GM12878 (cell line): ENCODE measurements at regions not wholly inside any gene's neighbourhood (a gene's known extent, or its start where the extent isn't known, plus 50 kb on each side); places are given as distances from the start of the nearest gene placed in this dataset.

Experiments
- ATAC-seq: fragments of 200-7000 bp; cut with Tn5 transposase; 3 replicates; pipeline ENCODE4 v1.9.1; 2020; ENCODE audit warnings: mild to moderate bottlenecking, moderate library complexity
- BruUV-seq: library from RNA; stranded (reverse); fragments of 400-500 nt; replicated peaks from 2 replicates; lab custom pipeline; 2021; lab: Mats Ljungman, UMichigan
- CTCF ChIA-PET: fragments of 300-600 bp; sonication (Branson Sonifier 250); formaldehyde crosslinking; extraction: SDS; loops from one replicate; lab custom pipeline; 2021; ENCODE audit warnings: inconsistent platforms; lab: Yijun Ruan, JAX
- POLR2A ChIA-PET: fragments of 350-600 bp; formaldehyde crosslinking; extraction: SDS; loops from one replicate; lab custom pipeline; 2021; ENCODE audit warnings: inconsistent platforms; lab: Charles Lee
- RAD21 ChIA-PET: fragments of 300-600 bp; sonication (Branson Sonifier 250); formaldehyde crosslinking; loops from one replicate; lab custom pipeline; 2023; ENCODE audit warnings: antibody characterized with exemption; ENCODE audit not compliant: unreplicated experiment; lab: Charles Lee
- SMC1A ChIA-PET: fragments of 300-600 bp; sonication (Branson Sonifier 250); formaldehyde crosslinking; loops from one replicate; lab custom pipeline; 2023; ENCODE audit not compliant: unreplicated experiment, uncharacterized antibody; lab: Charles Lee
- DNase-seq: peaks from one replicate; pipeline ENCODE4 v3.0.0-alpha.2; 2011; ENCODE audit warnings: low read depth, low spot score
- FAIRE-seq: peaks from 3 replicates; lab custom pipeline; 2011; peaks lifted over from hg19 to GRCh38; lab: Jason Lieb, UNC
- H2AFZ ChIP-seq: 2 replicates; pipeline ENCODE4 v1.6.0; 2011; ENCODE audit warnings: low read depth, low read length, control low read depth; ENCODE audit not compliant: control insufficient read depth
- H3K27ac ChIP-seq: 2 replicates; pipeline ENCODE4 v1.5.1; 2011; ENCODE audit warnings: control low read depth; ENCODE audit not compliant: control insufficient read depth, insufficient read depth
- H3K27me3 ChIP-seq, 2 experiments: replicated peaks in 1 of 2; 2 replicates each; pipeline versions ENCODE4 v1.6.0 to v1.6.1; 2011; ENCODE audit warnings: low read length in 1 of 2; ENCODE audit not compliant: control insufficient read depth in 2 of 2, insufficient read depth in 2 of 2
- H3K36me3 ChIP-seq, 2 experiments: 2 replicates each; pipeline ENCODE4 v1.5.1; 2011; ENCODE audit warnings: low read length in 1 of 2; ENCODE audit not compliant: control insufficient read depth in 2 of 2, insufficient read depth in 2 of 2
- H3K4me1 ChIP-seq: 2 replicates; pipeline ENCODE4 v1.6.1; 2011; ENCODE audit warnings: mild to moderate bottlenecking, low read length, moderate library complexity, mixed read lengths; ENCODE audit not compliant: control insufficient read depth, insufficient read depth
- H3K4me2 ChIP-seq: 2 replicates; pipeline ENCODE4 v1.6.0; 2011; ENCODE audit warnings: control low read depth; ENCODE audit not compliant: control insufficient read depth, insufficient read depth
- H3K4me3 ChIP-seq: fragments of 200-600 bp; sonication (generic); 2 replicates; pipeline ENCODE4 v1.5.1; 2016
- H3K79me2 ChIP-seq: 2 replicates; pipeline ENCODE4 v1.6.0; 2011; ENCODE audit warnings: low read length; ENCODE audit not compliant: control insufficient read depth, insufficient read depth
- H3K9ac ChIP-seq: 2 replicates; pipeline ENCODE4 v1.8.0; 2011; ENCODE audit warnings: low read length, control low read depth, mixed read lengths; ENCODE audit not compliant: control insufficient read depth, insufficient read depth
- H3K9me3 ChIP-seq: replicated peaks from 3 replicates; pipeline ENCODE4 v1.5.1; 2011; ENCODE audit warnings: mild to moderate bottlenecking, low read length; ENCODE audit not compliant: control insufficient read depth, insufficient read depth
- H4K20me1 ChIP-seq: 2 replicates; pipeline ENCODE4 v1.6.0; 2011; ENCODE audit not compliant: control insufficient read depth, insufficient read depth
- BHLHE40 ChIP-seq, 2 experiments: fragments of 450-650 bp in 1 of 2; IDR thresholded peaks; 2 replicates each; pipeline ENCODE4 v1.6.1; 2011 to 2017; ENCODE audit warnings: low read depth in 2 of 2, borderline replicate concordance in 1 of 2, improper control_type of control experiment in 1 of 2, low read length in 1 of 2, mild to moderate bottlenecking in 1 of 2
- CHD1 ChIP-seq: IDR thresholded peaks from 2 replicates; pipeline ENCODE4 v1.6.1; 2012; ENCODE audit warnings: low read depth, low read length, improper control_type of control experiment
- CHD4 ChIP-seq: fragments of 200-600 bp; sonication (generic); IDR thresholded peaks from 2 replicates; pipeline ENCODE4 v1.6.1; 2016; ENCODE audit warnings: mild to moderate bottlenecking
- KDM1A ChIP-seq: fragments of 200-600 bp; sonication (generic); IDR thresholded peaks from 2 replicates; pipeline ENCODE4 v1.6.1; 2016; ENCODE audit warnings: borderline replicate concordance
- NFXL1 ChIP-seq: fragments of 450-650 bp; IDR thresholded peaks from 2 replicates; pipeline ENCODE4 v1.6.1; 2017; ENCODE audit warnings: antibody characterized with exemption, mild to moderate bottlenecking, borderline replicate concordance
- NFYB ChIP-seq: IDR thresholded peaks from 2 replicates; pipeline ENCODE4 v1.6.1; 2011; ENCODE audit warnings: low read depth, mild to moderate bottlenecking, low read length, improper control_type of control experiment, moderate library complexity; ENCODE audit not compliant: insufficient read depth
- SMC3 ChIP-seq: IDR thresholded peaks from 2 replicates; pipeline ENCODE4 v1.6.1; 2011; ENCODE audit warnings: low read length, improper control_type of control experiment, borderline replicate concordance
- ZBTB33 ChIP-seq: fragments of 450-650 bp; IDR thresholded peaks from 2 replicates; pipeline ENCODE4 v1.6.1; 2017; ENCODE audit warnings: mild to moderate bottlenecking
- WGBS: methylation state at CpG from one replicate; pipeline ENCODE4 v1.1.6; 2016; ENCODE audit warnings: low lambda C conversion rate; ENCODE audit not compliant: insufficient replicate concordance, insufficient coverage; ENCODE audit errors: missing lambda C conversion rate; 5-methylcytosine and 5-hydroxymethylcytosine counted together
- in situ Hi-C: fragments of 300-500 bp; cut with MboI; formaldehyde crosslinking; loops from 9 replicates; pipeline ENCODE4 v1.14.3; 2018; ENCODE audit warnings: mixed read lengths
- intact Hi-C: fragments of 100-400 bp; cut with micrococcal nuclease; formaldehyde crosslinking; loops from one replicate; pipeline ENCODE4 v1.14.2; 2022; ENCODE audit not compliant: unreplicated experiment

GRCh38 chr11:130775306-130776060 is 140.8 kb downstream of the SNX19 start:
- Histone ChIP-seq H3K27me3 (no peaks in the 10 kb centered on the region; a peak in 1 of 4 replicates), H3K4me3 (no peak overlapping the region), H3K27ac (no peak overlapping the region), H3K9me3 (no peaks in the 10 kb centered on the region; the same call in 2 of the 3 replicates), H3K4me1 (no peaks in the 10 kb centered on the region), H4K20me1 (no peaks in the 10 kb centered on the region), H2AFZ (no peak overlapping the region), H3K9ac (no peak overlapping the region), H3K4me2 (no peak overlapping the region), H3K79me2 (no peaks in the 10 kb centered on the region), H3K36me3 (no peaks in the 10 kb centered on the region)
- POLR2A ChIA-PET = no interaction called here
- no peak for TF ChIP-seq SMC3
- no peak for TF ChIP-seq KDM1A
- no peak for TF ChIP-seq ZBTB33
- no peak for TF ChIP-seq BHLHE40 (IDR thresholded peaks at IDR 0.05; ENCODE audit: borderline replicate concordance in 1 of 2, low read depth in 2 of 2, low read length in 1 of 2)
- TF ChIP-seq NFXL1 = no peak
- no peak for TF ChIP-seq NFYB
- no peak for TF ChIP-seq CHD4
- no peak for TF ChIP-seq CHD1
- RAD21 ChIA-PET = no interaction called here
- CTCF ChIA-PET = no interaction called here
- no peak for DNase-seq
- intact Hi-C loops = no loop called here
- SMC1A ChIA-PET = no interaction called here
- no TSS peak for BruUV-seq
- WGBS = 32% methylated on average over 6 of the region's 6 CpGs
- no peak for FAIRE-seq
- ATAC-seq = no peak
- in situ Hi-C loops = no loop called here
